ENCODE measurements at regions not wholly inside any gene's neighbourhood (a gene's known extent, or its start where the extent isn't known, plus 50 kb on each side); places are given as distances from the start of the nearest gene placed in this dataset.

- Histone ChIP-seq H3K27me3 (ENCODE audit: insufficient read depth, insufficient read length) (no peaks in the 10 kb centered on the region), H3K9me3 (ENCODE audit: insufficient read depth, low read length) (no peaks in the 10 kb centered on the region), H3K9ac (ENCODE audit: insufficient read length, low read depth) (no peak overlapping the region), H3K36me3 (ENCODE audit: insufficient read depth, insufficient read length, low read length) (no peaks in the 10 kb centered on the region), H3K4me1 (ENCODE audit: insufficient read depth, insufficient read length) (no peaks in the 10 kb centered on the region), H3K4me3 (ENCODE audit: insufficient read length, low read depth) (no peak overlapping the region)
- TF ChIP-seq SUZ12 (IDR thresholded peaks at IDR 0.05; ENCODE audit: extremely low read depth, insufficient read depth, insufficient read length) (no peak), ZNF274 (IDR thresholded peaks at IDR 0.05; ENCODE audit: low read depth, low read length) (no peak), YY1 (IDR thresholded peaks at IDR 0.05; ENCODE audit: insufficient read depth, insufficient read length) (no peak)
- no peak for DNase-seq (ENCODE audit: low read depth, low spot score)
These were observed 212.3 kb upstream of the RORB start for GRCh38 chr9:74284581-74285450.

DNA sequence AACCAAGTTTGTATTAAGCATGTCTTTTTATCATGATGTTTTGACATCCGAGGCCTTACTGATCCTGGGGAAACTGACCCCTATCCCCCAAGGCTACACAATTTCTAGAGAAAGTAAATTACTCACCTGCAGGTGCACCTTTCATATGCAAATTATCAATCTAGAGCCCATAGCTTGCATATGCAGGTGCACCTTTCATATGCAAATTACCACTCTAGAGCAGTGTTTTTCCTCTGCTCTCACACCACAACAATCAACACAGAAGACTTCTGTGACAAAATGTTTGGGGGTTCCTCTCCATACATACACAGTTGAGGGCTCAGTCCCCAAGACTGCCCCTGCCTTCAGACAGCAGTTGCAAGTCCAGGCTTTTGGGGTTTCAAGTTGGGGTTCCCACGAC lies 203.7 kb upstream of the RORB start:
- H3K4me3 ChIP-seq (ENCODE audit: insufficient read length, low read depth): no peak overlapping the region
- no peaks in the 10 kb centered on the region for H3K9me3 ChIP-seq (ENCODE audit: insufficient read depth, low read length)
- no peaks in the 10 kb centered on the region for H3K36me3 ChIP-seq (ENCODE audit: insufficient read depth, insufficient read length, low read length)
- no peak overlapping the region for H3K9ac ChIP-seq (ENCODE audit: insufficient read length, low read depth)
- peak; percentile 38 for DNase-seq (ENCODE audit: low read depth, low spot score)
- H3K4me1 ChIP-seq (ENCODE audit: insufficient read depth, insufficient read length): no peaks in the 10 kb centered on the region
- TF ChIP-seq YY1 (IDR thresholded peaks at IDR 0.05; ENCODE audit: insufficient read depth, insufficient read length): no peak
- no peak for TF ChIP-seq SUZ12 (IDR thresholded peaks at IDR 0.05; ENCODE audit: extremely low read depth, insufficient read depth, insufficient read length)
- no peak for TF ChIP-seq ZNF274 (IDR thresholded peaks at IDR 0.05; ENCODE audit: low read depth, low read length)
- no peaks in the 10 kb centered on the region for H3K27me3 ChIP-seq (ENCODE audit: insufficient read depth, insufficient read length)

DNA sequence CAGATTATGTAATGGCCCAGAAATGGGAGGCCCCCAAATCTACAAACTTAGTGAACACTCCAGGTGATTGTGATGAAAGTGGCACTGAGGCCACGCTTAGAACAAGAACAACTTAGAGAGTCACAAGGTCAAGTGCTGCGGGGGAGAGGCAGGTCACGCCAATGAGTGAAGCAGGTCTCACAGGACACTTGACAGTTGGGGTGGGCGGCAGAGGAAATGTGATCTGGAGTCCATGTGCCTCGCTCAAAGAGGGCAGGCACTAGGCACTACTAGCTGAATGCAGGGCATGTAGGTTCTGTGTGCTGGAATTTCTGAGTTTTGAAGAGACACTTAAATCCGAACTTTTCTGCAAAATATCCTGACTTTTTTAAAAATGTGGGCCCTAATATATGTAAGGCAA lies 193.2 kb upstream of the RORB start:
- Histone ChIP-seq H3K27me3 (ENCODE audit: insufficient read depth, insufficient read length) (no peaks in the 10 kb centered on the region), H3K9me3 (ENCODE audit: insufficient read depth, low read length) (no peaks in the 10 kb centered on the region), H3K4me3 (ENCODE audit: insufficient read length, low read depth) (no peak overlapping the region), H3K9ac (ENCODE audit: insufficient read length, low read depth) (no peak overlapping the region), H3K4me1 (ENCODE audit: insufficient read depth, insufficient read length) (no peaks in the 10 kb centered on the region), H3K36me3 (ENCODE audit: insufficient read depth, insufficient read length, low read length) (no peaks in the 10 kb centered on the region)
- TF ChIP-seq SUZ12 (IDR thresholded peaks at IDR 0.05; ENCODE audit: extremely low read depth, insufficient read depth, insufficient read length) (no peak), ZNF274 (IDR thresholded peaks at IDR 0.05; ENCODE audit: low read depth, low read length) (no peak), YY1 (IDR thresholded peaks at IDR 0.05; ENCODE audit: insufficient read depth, insufficient read length) (no peak)
- DNase-seq (ENCODE audit: low read depth, low spot score): no peak

DNA sequence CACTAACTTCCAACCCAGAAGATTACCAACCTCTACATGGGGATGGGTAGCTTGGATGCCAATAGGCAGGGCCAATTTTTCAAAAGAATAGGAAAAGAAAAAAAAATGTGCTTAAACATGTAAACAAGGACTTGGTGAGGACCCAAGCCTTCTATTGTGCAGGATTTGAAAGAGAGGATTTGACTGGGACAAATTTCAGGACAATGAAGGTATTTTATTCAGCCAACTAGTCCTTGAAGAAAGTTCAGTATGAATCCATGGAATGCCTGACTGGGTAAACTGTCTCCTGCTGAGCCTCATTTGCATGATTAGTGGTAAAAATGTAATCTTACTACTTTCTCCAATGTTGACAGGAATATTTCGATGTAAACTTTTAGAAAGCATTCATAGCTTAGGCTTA lies 192.5 kb upstream of the RORB start:
- Histone ChIP-seq H3K36me3 (ENCODE audit: insufficient read depth, insufficient read length, low read length) (no peaks in the 10 kb centered on the region), H3K4me1 (ENCODE audit: insufficient read depth, insufficient read length) (no peaks in the 10 kb centered on the region), H3K4me3 (ENCODE audit: insufficient read length, low read depth) (no peak overlapping the region), H3K27me3 (ENCODE audit: insufficient read depth, insufficient read length) (no peaks in the 10 kb centered on the region), H3K9me3 (ENCODE audit: insufficient read depth, low read length) (no peaks in the 10 kb centered on the region), H3K9ac (ENCODE audit: insufficient read length, low read depth) (no peak overlapping the region)
- DNase-seq (ENCODE audit: low read depth, low spot score): peak; percentile 52
- no peak for TF ChIP-seq YY1 (IDR thresholded peaks at IDR 0.05; ENCODE audit: insufficient read depth, insufficient read length)
- no peak for TF ChIP-seq ZNF274 (IDR thresholded peaks at IDR 0.05; ENCODE audit: low read depth, low read length)
- no peak for TF ChIP-seq SUZ12 (IDR thresholded peaks at IDR 0.05; ENCODE audit: extremely low read depth, insufficient read depth, insufficient read length)

DNA sequence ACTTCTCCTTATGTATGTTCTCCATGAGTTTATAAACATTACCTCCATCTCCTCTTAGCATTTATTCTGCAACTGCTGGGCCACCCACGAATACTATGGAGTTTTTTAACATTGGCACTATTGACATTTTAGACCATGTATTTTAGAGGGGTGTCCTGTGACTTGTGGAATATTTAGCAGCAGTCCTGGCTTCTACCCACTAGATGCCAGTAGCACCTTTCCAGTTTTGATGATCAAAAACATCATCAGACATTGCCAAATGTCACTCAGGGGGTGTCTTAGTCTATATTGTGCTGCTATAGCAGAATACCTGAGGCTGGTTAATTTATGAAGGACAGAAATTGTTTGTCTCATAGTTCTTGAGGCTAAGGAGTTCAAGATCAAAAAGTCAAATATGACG lies 187.5 kb upstream of the RORB start:
- Histone ChIP-seq H3K4me3 (ENCODE audit: insufficient read length, low read depth) (no peak overlapping the region), H3K4me1 (ENCODE audit: insufficient read depth, insufficient read length) (no peaks in the 10 kb centered on the region), H3K36me3 (ENCODE audit: insufficient read depth, insufficient read length, low read length) (no peaks in the 10 kb centered on the region), H3K9me3 (ENCODE audit: insufficient read depth, low read length) (no peaks in the 10 kb centered on the region), H3K27me3 (ENCODE audit: insufficient read depth, insufficient read length) (no peaks in the 10 kb centered on the region), H3K9ac (ENCODE audit: insufficient read length, low read depth) (no peak overlapping the region)
- TF ChIP-seq SUZ12 (IDR thresholded peaks at IDR 0.05; ENCODE audit: extremely low read depth, insufficient read depth, insufficient read length): no peak
- no peak for TF ChIP-seq YY1 (IDR thresholded peaks at IDR 0.05; ENCODE audit: insufficient read depth, insufficient read length)
- TF ChIP-seq ZNF274 (IDR thresholded peaks at IDR 0.05; ENCODE audit: low read depth, low read length): no peak
- DNase-seq (ENCODE audit: low read depth, low spot score): no peak

- DNase-seq (ENCODE audit: low read depth, low spot score): no peak
- Histone ChIP-seq H3K9ac (ENCODE audit: insufficient read length, low read depth) (no peak overlapping the region), H3K4me3 (ENCODE audit: insufficient read length, low read depth) (no peak overlapping the region), H3K36me3 (ENCODE audit: insufficient read depth, insufficient read length, low read length) (no peaks in the 10 kb centered on the region), H3K4me1 (ENCODE audit: insufficient read depth, insufficient read length) (no peaks in the 10 kb centered on the region), H3K27me3 (ENCODE audit: insufficient read depth, insufficient read length) (no peaks in the 10 kb centered on the region), H3K9me3 (ENCODE audit: insufficient read depth, low read length) (0 out of 2 replicates have a peak, but pooled peaks cover 3% of the 10 kb centered on the region)
- TF ChIP-seq ZNF274 (IDR thresholded peaks at IDR 0.05; ENCODE audit: low read depth, low read length) (no peak), YY1 (IDR thresholded peaks at IDR 0.05; ENCODE audit: insufficient read depth, insufficient read length) (no peak), SUZ12 (IDR thresholded peaks at IDR 0.05; ENCODE audit: extremely low read depth, insufficient read depth, insufficient read length) (no peak)
These were observed 179.9 kb upstream of the RORB start for GRCh38 chr9:74317235-74317634.

DNA sequence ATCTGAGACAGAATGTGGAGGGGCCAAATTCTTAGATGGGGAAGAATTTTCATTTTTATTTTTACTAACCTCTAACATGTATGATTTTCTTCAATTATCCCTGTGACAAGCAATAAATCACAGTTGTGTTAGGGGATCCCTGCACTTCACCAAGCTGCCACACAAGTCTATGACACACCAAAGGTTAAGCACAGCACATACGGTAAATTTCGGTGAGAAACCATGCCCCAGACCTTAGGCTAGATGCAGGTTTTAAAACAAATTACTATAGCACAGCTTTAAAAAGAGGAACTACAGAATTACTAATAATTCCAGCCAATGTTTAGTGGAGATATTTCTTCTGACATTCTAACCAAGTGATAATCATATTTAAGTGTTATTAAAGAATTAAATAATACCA lies 175.7 kb upstream of the RORB start:
- no peak overlapping the region for H3K4me3 ChIP-seq (ENCODE audit: insufficient read length, low read depth)
- 0 out of 2 replicates have a peak, but pooled peaks cover 3% of the 10 kb centered on the region for H3K9me3 ChIP-seq (ENCODE audit: insufficient read depth, low read length)
- DNase-seq (ENCODE audit: low read depth, low spot score): no peak

More for the DNA sequence above, 175.7 kb upstream of the RORB start:
- Histone ChIP-seq H3K4me1 (ENCODE audit: insufficient read depth, insufficient read length) (no peaks in the 10 kb centered on the region), H3K36me3 (ENCODE audit: insufficient read depth, insufficient read length, low read length) (no peaks in the 10 kb centered on the region), H3K27me3 (ENCODE audit: insufficient read depth, insufficient read length) (no peaks in the 10 kb centered on the region), H3K9ac (ENCODE audit: insufficient read length, low read depth) (no peak overlapping the region)
- TF ChIP-seq YY1 (IDR thresholded peaks at IDR 0.05; ENCODE audit: insufficient read depth, insufficient read length) (no peak), ZNF274 (IDR thresholded peaks at IDR 0.05; ENCODE audit: low read depth, low read length) (no peak), SUZ12 (IDR thresholded peaks at IDR 0.05; ENCODE audit: extremely low read depth, insufficient read depth, insufficient read length) (no peak)
